ENCODE measurements at regions not wholly inside any gene's neighbourhood (a gene's known extent, or its start where the extent isn't known, plus 50 kb on each side); places are given as distances from the start of the nearest gene placed in this dataset.

DNA sequence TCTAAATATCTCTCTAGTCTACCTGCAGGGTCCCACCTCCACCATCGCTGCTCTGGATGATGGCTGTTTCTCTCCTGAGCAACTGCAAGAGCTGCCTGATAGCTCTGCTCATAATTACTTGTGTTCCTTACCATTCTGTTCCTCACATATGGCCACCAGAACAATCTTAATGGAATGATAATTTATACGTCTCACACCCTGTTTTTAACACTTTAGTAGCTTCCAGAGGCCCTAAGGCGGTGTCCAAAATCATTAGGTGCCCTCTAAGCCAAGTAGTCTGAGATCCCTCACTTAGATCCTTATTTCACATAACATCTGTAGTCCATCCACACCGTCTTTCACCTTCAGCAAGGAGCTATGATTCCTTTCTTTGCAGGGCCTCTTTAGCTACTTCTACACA is 373.3 kb downstream of the GBE1 start:
- TF ChIP-seq EP300 (IDR thresholded peaks at IDR 0.05) (no peak), POLR2A (IDR thresholded peaks at IDR 0.05) (no peak), CTCF (IDR thresholded peaks at IDR 0.05) (no peak)

Data from ovary (tissue), 3 donors.